Stimulated activated CD8-positive, alpha-beta memory T cell treated with anti-CD3 and anti-CD28 coated beads, Interleukin-15, amount 100 ng/mL, for 24 hours (primary cell): ENCODE measurements at regions not wholly inside any gene's neighbourhood (a gene's known extent, or its start where the extent isn't known, plus 50 kb on each side); places are given as distances from the start of the nearest gene placed in this dataset.

Experiments used
- DNase-seq: peaks from one replicate; pipeline ENCODE4 v3.0.0-alpha.2; 2020; ENCODE audit warnings: low read depth

DNA sequence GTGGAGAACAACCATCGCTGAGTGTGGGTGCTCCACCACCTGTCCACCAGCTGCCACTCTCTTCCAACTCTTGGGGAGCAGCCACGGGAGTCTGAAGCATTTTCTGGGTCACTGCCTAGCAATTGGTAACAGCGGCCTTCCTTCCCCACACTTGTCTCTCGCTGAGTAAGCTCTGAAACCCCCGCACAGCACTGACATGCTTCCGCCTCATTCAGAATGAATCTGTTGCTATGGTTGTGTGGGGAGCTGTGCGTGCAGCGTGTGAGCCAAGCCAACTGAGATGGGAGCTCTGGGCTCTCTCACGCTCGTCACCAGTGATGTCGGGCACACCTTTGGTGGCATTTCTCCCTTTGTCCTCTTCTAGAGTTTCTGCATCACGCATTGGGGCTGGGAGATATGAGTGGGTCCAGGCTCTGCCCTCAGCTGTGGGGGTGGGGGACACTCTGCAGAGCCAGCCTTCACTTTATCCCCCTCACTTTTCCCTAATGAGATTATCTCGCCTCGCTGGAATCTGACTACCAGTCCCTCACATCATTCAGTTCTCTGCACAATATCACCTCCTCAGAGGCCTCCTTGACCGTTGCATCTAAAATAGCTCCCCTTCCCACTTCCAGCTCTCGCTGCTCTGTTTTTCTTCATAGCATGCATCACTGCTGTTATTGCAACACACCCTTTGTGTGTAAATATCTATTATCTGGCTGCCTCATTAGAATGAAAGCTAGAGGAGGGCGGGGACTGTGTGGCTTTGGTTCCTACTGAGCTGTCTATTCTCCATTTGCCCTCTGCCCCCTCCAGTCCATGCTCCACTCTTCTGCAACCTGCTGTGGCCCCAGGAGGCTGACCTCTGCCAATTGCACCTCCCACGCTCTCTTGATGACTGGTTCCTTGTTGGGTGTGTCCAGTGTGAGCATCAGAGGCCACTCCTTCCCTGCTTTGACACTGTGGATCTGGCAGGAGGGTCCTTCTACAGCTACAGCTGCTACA, 569.9 kb upstream of the CADM1 start:
- DNase-seq: no peak

GRCh38 chr11:116072601-116073410, 568.6 kb upstream of the CADM1 start:
- no peak for DNase-seq

DNA sequence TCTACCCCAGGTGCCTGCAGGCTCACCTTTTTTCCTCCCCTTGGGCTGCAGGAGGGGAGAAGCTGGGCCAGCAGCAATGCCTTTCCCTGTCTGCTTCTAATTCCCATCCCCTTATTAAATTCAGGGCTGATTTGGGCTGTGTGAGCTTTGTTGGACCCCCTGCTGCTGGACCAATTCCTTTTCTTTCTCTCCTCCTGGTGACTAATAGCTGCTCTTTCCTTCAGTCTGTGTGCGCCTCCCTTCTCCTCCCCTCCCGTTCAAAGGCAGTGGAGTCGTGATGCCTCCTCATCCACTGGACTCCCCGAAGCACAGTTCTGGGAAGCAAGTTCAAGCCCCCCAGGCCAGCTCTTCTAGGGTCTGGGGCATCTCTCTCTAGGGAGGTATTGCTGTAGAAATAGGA, 567.9 kb upstream of the CADM1 start:
- DNase-seq: no peak

GRCh38 chr11:116071241-116071640, 567.0 kb upstream of the CADM1 start:
- DNase-seq: no peak

- DNase-seq: no peak
These were observed 566.3 kb upstream of the CADM1 start for GRCh38 chr11:116070520-116070919.

DNA sequence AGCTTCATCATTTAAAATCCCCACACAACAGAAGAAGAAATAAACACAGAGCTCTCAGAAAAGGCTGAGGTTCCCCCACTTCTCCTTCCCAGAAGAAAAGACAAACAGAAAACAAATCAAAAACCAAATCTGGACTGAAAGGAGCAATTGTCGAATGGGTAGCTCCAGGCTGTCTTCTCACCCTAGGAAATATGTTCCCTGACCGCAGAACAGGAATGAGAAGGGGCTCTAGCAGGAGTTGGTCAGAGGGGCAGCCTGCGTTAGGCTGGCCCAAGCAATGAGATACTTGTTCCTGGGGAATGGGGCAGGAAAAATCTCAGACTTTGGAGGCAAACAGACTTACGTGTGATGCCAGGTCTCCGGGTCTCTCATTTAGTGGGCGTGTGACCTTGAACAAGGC, 562.6 kb upstream of the CADM1 start:
- no peak for DNase-seq

DNA sequence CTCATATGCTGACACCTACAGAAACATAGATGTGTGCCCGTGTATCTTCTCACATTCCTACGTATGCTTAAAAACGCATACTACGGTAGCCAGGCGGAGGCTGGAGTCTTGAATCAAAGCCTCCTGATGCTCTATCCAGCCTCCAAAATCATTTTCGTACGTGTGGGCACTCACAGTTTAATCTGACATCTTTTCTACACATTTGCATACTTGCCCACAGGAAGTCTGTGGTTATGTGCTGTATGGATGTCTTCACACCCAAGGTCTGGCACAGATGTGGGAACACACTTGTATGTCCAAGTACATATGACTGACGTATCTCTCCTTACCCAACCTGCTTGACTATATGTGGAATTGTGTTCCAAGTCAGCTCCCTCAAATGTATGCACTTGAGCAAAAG, 561.8 kb upstream of the CADM1 start:
- no peak for DNase-seq

DNA sequence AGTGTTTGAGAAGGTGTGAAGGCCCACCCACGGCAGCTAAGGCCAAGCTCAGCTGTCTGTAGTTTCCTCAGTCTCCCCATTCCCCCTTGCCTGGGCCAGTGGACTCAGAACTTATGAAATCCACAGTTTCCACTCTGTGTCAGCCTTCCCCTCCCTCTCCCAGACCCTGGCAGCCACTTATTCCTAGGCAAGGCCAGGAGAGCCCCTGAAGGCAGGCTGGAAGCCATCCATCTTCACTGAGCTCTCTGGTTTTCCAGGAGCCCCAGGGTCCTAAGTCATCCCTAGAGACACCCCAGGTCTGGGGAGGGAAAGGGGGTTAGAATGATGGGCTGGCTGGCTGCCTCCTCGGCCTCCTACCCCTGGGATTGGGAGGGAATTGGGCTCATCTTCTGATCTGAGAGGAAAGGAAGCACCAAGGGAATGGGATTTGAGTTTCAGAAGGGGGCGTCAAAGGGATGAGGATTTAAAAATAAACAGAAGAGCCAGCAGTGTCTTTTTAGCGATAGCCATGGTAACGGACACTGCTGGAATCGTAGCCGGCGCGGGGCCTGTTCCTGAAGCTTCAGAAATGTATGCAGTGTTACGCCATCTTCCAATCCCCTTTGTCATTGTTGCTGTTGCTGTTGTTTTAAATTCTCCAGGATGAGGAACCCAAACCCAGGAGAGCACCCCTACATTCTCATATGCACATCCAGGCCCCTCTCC, 561.1 kb upstream of the CADM1 start:
- no peak for DNase-seq

DNA sequence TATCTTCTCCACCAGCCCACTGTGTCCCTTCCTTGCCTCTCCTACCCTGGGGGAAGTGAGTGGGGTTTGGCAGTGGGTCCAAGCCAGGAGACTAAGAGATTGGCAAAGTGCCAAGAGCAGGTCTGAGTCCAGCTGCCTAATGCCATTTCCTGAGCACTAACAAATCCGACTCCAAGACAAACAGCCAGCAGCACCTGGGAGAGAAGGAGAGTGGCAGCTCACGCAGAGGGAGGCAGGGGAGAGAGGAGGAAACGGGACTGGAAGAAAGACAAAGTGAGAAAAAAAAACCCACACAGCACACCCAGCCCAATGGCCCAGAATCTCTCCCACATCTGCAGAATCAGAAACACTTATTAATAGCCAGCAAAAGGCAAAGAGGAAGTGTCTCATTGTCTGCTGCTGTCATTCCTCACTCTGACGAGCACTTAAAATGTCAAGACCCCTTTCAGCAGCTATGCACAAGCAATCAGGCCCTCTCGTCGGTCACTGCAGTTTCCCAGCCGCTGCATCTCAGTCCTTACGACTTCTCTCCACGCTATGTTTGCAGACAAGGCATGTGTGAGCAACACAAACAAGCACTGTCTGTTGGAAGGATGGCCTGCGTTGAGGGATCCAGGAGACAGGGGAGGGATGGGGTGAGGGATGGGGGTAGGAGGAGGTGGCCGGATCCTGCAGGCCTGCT, 558.4 kb upstream of the CADM1 start:
- no peak for DNase-seq

GRCh38 chr11:116062129-116062489, 557.9 kb upstream of the CADM1 start:
- DNase-seq: no peak

DNA sequence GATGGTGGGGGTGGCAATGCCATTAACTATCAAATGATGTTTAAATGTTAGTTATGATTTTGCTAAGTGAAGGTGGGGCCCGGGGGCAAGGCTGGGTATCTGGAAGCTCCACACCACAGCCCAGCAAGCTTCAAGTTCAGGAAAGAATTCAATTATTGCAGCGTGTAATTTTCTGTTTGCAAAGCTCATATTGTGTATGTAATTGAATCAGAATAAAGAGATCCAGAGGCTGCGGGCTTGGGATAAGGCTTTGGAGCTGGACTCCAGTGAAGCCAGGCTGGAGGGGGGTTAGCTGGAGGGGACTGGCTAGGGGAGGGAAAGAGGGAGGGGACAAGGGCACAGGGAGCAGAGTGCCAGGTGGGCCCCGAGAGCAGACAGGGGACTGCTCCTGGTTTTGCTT, 557.1 kb upstream of the CADM1 start:
- no peak for DNase-seq

DNA sequence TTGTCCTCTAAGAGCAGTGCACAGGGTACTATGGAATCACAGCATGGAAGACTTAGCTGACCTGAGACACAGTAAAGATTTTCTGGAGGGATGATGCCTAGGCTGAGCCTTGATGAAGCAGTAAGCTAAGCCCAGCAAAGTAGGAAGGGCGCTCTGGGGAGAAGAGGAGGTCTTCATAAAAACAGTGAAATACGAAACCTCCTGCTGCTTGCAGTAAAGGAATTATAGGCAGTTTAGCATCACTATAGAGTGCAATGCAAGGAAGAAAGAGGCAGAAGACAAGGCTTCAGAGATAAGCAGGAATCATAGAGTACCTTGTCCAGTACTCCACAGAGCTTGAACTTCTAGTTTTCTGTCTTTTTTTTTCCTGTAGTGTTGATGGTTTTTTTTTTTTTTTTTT, 555.7 kb upstream of the CADM1 start:
- DNase-seq: no peak

DNA sequence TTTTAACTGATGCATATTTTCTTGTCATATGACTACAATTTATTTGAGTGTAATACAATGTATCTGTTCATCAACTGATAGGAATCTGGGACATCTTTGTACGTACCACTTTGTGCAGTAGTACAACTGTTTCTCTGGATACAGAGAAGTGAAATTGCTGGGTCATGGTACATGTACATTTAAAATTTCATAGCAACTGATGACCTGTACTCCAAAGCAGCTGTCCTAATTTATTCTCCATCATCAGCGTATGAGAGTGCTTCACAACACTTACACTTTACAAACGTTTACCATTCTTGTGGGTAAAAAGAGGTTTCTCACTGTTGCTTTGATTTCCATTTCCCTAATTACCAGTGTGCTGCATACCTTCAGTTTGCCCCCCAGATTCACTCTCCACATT, 552.8 kb upstream of the CADM1 start:
- DNase-seq: no peak

DNA sequence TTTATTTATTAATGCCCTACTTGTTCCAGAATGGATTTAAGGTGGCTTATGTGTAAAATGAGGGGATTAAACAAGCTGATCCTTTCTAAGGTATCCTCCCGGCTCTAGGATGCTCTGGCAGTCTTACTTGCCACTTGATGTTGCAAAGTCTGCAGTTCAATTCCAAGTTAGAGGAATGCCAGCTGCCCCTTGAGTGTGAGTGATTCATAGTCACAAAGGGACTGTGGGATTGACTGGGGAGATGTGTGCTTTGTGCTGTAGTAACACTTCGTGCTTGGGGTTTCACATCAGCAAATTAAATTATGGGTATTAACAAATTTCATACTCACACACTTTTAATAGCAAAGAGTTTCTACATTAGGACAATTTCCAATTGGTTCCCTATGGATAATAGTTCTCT, 550.8 kb upstream of the CADM1 start:
- no peak for DNase-seq

- no peak for DNase-seq
These were observed 549.3 kb upstream of the CADM1 start for GRCh38 chr11:116053548-116053919.

- no peak for DNase-seq
These were observed 548.7 kb upstream of the CADM1 start for GRCh38 chr11:116052603-116053547.

GRCh38 chr11:116051494-116051893, 547.3 kb upstream of the CADM1 start:
- no peak for DNase-seq

DNA sequence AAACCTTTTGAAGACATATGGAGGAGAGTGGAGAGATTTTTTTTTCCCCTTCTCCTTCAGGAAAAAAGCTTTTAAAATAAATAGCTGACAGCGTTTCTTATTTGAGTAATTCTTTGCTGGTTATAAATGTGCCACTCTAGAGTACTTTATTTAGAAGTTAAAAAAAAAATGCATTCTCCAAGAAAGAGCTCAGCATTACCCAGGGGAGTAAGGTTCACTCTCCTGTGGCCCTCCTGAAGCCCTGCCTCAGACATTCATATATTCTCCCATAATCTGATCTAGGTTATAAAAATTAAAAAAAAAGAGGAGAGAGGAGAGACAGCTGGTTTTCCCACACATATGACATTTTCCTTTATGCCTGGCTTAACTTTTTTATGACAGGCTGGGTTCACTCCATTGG, 545.2 kb upstream of the CADM1 start:
- DNase-seq: no peak

- no peak for DNase-seq
These were observed 541.9 kb upstream of the CADM1 start for GRCh38 chr11:116046127-116046526.

DNA sequence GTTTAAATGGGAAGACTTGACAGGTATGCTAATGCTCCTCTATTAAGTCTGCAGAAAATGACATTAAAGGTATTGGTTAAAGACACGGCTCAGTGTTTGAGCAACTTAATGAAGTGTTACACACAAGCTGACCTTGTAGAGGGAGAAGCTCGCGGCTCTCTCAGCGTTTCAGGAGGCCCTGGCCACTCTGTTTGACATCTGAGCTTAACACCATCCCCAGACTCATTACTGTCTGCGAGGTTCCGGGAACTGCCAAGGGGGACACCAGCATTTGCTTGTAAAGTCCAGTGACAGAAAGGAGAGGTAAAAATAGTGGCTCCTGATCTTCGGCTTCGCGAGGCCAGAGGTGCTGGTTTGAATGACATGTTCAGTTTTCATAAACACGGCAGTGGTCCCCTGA, 540.7 kb upstream of the CADM1 start:
- no peak for DNase-seq

GRCh38 chr11:116044520-116044919, 540.3 kb upstream of the CADM1 start:
- no peak for DNase-seq
